Suppressor macrophage (primary cell): ENCODE measurements at regions not wholly inside any gene's neighbourhood (a gene's known extent, or its start where the extent isn't known, plus 50 kb on each side); places are given as distances from the start of the nearest gene placed in this dataset.

Experiments used
- DNase-seq, 4 experiments: peaks; one replicate each; pipeline ENCODE4 v3.0.0-alpha.2; 2020 to 2022

DNA sequence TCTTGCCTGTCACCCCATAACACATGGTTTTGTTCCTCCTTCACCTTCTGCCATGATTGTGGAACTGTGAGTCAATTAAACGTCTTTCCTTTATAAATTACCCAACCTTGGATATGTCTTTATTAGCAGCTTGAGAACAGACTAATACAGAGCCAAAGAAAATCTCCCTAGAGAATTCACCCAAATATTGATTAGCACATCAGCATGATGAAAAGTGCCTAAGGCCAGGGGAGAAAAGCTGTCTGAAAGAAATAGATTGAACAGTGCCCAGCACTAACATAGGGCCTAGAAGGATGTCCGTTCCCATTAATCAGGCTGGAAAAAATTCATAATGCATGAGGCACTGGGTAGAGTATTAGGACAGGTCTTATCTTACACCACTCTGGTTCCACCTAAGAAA lies 111.9 kb upstream of the CALN1 start:
- no peak for DNase-seq

- no peak for DNase-seq
Observed at GRCh38 chr7:72504061-72504706, 92.0 kb upstream of the CALN1 start.

DNA sequence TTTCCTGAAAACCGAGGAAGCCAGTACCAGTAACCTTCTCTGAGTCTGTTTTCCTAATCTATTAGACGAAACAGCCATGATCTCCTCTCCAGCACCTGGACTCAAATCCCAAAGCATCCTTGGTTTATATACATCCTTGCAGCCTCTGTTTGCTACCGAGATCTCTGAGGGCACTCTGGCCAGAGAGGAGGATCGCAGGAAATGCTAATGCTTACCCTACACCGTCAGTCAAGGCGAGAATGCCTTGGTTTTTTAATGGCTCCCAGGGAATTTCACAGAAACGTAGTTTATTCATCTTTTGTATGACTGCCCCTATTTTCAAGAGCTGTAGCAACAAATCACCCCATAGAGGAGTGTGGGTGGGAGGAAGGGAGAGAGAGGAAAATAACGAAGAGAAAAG lies 91.5 kb upstream of the CALN1 start:
- DNase-seq: no peak

DNA sequence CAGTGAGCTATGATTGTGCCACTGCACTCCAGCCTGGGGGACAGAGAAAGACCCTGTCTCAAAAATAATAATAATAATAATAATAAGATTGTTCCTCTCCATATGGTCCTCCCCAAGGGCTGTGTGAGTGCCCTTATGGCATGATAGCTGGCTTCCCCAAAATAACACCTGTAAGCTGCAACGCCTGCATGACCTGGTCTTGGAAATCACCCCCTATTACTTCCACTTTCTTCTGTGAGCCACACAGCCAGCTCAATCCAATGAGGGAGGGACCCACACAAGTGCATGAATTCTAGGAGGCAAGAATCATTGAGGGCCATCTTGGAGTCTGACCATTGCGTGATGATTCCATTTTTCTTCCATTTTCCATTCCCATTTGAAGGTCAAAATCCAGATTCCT lies 82.7 kb upstream of the CALN1 start:
- no peak for DNase-seq

DNA sequence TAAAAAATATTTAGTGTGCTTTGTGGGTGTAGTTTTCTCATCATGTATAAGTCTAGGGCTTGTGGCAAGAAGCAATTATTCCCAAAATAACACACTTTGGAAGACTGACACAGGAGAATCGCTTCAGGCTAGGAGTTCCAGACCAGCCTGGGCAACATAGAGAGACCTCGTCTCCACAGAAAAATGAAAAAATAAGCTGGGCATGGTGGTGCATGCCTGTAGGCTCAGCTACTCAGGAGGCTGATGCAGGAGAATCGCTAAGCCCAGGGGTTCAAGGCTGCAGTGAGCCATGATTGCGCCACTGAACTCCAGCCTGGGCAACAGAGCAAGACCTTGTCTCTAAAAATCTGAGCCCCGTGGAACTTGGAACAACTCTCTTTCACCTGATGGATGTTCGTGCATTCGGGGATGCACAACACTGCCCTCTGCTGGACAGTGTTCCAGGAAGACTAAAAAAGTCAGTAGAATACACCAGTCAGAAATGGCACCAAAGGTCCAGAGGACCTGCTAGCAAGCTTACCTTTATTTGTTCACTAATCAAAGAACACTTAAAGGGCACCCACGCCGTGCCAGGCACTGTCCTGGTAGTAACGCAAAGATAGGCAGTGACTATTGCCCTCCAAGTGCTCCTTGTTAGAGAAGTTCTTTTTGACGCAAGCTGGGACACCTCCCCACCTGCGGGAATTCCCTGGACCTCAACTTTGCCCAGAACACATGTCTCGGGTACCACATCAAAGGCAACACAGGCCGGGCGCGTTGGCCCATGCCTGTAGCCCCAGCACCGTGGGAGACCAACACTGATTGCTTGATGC lies 81.9 kb upstream of the CALN1 start:
- peak; percentile 62 to 82 (median 77) for DNase-seq

DNA sequence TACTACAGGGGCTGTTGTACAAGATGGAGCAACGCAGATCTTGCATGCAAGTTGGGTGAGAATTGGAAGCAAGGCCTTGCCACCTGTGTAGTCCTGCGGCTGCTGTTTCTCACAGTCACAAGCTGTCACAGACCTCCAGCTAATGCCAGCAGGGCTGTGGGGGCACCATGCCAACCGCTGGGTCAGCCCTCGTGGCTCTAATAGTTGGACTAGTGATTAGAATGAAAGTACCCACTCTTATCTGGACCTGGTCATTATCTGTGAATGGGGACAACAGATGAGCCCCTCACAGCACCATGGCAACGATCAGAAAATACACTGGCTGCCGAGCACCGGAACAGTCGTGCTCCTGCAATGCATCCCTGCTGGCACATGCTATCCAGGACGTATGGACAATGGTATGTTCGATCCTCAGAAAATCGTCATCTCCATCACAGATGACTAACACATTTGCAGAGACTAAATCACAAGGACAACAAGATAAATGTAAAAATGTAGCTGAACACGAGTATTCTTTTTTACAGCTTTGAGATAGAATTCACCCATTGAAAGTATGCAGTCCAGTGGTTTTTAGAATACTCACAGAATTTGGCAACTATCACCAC lies 80.4 kb upstream of the CALN1 start:
- no peak for DNase-seq

DNA sequence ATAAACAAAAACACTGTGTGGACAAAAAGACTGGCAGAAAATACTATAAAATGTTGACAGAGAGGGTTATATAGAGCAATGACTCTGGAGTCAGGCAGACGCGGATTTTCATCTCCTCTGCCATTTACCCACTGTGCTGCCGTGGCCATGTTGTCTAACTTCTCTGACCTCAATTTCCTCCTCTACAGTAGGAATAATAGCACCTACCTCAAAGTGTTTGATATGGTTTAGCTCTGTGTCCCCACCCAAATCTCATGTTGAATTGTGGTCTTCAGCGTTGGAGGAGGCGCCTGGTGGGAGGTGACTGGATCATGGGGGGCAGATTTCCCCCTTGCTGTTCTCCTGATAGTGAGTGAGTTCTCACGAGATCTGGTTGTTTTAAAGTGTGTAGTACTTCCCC lies 78.2 kb upstream of the CALN1 start:
- DNase-seq: no peak

DNA sequence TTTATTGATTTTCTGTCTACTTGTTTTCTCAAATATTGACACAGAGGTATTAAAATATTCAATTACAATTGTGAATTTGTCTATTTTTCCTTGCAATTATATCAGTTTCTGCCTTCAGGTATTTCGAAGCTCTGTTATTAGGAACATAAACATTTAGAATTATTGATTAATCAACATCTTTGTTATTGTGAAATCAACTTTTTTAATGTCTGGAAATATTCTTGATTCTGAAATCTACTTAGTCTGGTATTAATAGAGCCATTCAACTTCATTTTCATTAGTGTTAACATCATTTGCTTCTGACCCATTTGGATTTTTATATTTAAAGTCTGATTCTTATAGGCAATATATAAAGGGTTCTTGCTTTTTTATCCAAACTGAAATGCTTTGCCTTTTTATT lies 69.8 kb upstream of the CALN1 start:
- DNase-seq: no peak

GRCh38 chr7:72476608-72477305 lies 64.6 kb upstream of the CALN1 start:
- no peak for DNase-seq

- DNase-seq: no peak
Observed at GRCh38 chr7:72467237-72467636, 55.1 kb upstream of the CALN1 start.

GRCh38 chr7:72466797-72467196 lies 54.7 kb upstream of the CALN1 start:
- no peak for DNase-seq

DNA sequence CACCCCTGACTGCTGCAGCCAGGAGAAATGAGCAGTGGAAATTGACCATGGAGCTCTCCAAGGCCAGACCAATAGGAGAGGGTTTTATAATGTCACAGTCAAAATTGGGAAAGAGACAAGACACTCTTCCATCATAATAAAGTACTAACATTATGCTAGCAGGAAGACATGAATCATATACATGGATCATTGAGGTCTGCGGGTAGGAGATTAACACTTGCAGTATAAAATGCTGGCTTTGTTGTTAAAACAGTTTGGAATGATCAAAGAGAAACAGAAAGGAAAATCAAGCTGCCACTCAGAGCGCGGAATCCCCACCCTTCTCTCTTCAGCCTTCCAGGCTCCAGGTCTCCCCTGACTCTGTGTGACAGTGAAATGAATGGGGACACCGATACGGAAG lies 53.4 kb upstream of the CALN1 start:
- DNase-seq: no peak

DNA sequence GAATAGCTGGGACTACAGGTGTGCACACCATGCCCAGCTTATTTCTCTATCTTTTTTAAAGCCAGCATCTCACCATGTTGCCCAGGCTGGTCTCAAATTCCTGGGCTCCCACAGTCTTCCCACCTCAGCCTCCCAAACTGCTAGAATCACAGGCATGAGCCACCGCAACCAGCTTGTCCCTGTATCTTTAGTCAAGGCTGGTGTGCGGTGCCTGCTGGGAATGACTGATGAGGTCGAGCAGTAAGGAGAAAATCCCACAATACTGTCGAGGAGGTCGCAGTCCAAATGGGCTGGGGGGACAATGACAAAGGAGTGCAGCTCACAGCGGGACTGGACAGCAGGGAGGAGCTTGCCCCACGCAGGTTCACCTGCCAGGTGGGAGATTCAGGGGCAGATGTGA lies 50.2 kb upstream of the CALN1 start:
- DNase-seq: no peak
